Mucosa of descending colon (tissue), 3 donors: ENCODE measurements at regions not wholly inside any gene's neighbourhood (a gene's known extent, or its start where the extent isn't known, plus 50 kb on each side); places are given as distances from the start of the nearest gene placed in this dataset.

ENCODE experiments used
- ATAC-seq: fragments of 200-7000 bp; cut with Tn5 transposase; one replicate; pipeline ENCODE4 v1.9.1; 2020; ENCODE audit warnings: mild to moderate bottlenecking, moderate library complexity
- DNase-seq, 3 donors: peaks; one replicate each; pipeline ENCODE4 v3.0.0-alpha.2; 2020
- H3K36me3 ChIP-seq: fragments of 200-600 bp; one replicate; pipeline ENCODE4 v1.8.0; 2021; ENCODE audit warnings: low read depth, mild to moderate bottlenecking
- H3K4me1 ChIP-seq: fragments of 200-600 bp; one replicate; pipeline ENCODE4 v1.8.0; 2021; ENCODE audit warnings: low read depth, mild to moderate bottlenecking
- H3K4me3 ChIP-seq: fragments of 200-600 bp; one replicate; pipeline ENCODE4 v1.8.0; 2021; ENCODE audit warnings: mild to moderate bottlenecking
- H3K9me3 ChIP-seq: fragments of 200-600 bp; one replicate; pipeline ENCODE4 v1.8.0; 2021; ENCODE audit warnings: mild to moderate bottlenecking
- CTCF ChIP-seq: fragments of 200-600 bp; IDR thresholded peaks from one replicate; pipeline ENCODE4 v1.8.0; 2022; ENCODE audit warnings: antibody characterized with exemption, mild to moderate bottlenecking
- intact Hi-C, 2 donors: fragments of 100-400 bp; cut with DNase I in 1 of 2; cut with micrococcal nuclease in 1 of 2; formaldehyde crosslinking; loops; one replicate each; pipeline versions ENCODE4 v1.11.0 to v1.11.1; 2022; cut with DNase I, micrococcal nuclease
- donor health status: DM: no; HTN: no; CAD: no; lungs with moderate emphysema.
- donor health status: DM: no; HTN: no; CAD: no.
- donor health status: DM: no; HTN: yes; CAD: no.

- DNase-seq = no peak
- no peak for ATAC-seq
- H3K36me3 ChIP-seq = no peaks in the 10 kb centered on the region
- H3K4me1 ChIP-seq = no peaks in the 10 kb centered on the region
- no peaks in the 10 kb centered on the region for H3K9me3 ChIP-seq
- TF ChIP-seq CTCF = no peak
- intact Hi-C loops = no loop called here
- H3K4me3 ChIP-seq = no peak overlapping the region
These were observed 81.2 kb downstream of the TOMM20 start for GRCh38 chr1:235047331-235047871.

DNA sequence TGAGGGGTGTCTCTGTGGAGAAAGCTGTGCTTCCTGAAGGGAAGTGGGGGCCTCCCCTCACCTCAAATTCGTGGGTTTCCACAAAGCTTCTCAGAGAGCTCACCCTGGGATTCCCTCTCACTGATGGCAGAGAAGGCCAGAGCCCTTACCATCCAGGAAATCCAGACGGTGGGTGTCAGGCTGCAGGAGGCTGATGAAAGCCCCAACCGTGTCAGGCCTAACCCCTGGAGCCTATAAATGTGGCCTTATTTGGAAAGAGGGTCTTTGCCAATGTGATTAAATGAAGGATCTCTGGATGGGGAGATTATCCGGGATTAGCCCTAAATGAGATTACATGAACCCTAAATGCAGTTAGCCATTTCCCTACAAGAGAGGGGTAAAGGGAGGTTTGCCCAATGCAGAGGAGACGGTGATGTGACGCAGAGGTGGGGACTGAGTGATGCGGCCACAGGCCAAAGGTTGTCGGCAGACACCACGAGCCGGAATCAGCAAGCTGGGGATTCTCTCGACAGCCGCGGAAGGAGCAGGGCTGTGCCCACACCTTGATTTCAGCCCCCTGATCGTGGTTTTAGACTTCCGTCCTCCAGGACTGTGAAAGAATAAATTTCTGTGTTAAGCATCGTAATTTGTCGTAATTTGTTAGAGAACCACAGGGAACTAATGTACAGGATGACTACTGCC is 82.6 kb downstream of the TOMM20 start:
- Histone ChIP-seq H3K36me3 (no peaks in the 10 kb centered on the region), H3K9me3 (no peaks in the 10 kb centered on the region), H3K4me1 (no peaks in the 10 kb centered on the region), H3K4me3 (no peak overlapping the region)
- ATAC-seq = no peak
- intact Hi-C loops = no loop called here
- no peak for TF ChIP-seq CTCF
- no peak for DNase-seq

GRCh38 chr1:235045034-235045690 is 83.5 kb downstream of the TOMM20 start:
- ATAC-seq (no peak), DNase-seq (no peak)
- Histone ChIP-seq H3K9me3 (no peaks in the 10 kb centered on the region), H3K36me3 (no peaks in the 10 kb centered on the region), H3K4me1 (no peaks in the 10 kb centered on the region), H3K4me3 (no peak overlapping the region)
- TF ChIP-seq CTCF = no peak
- intact Hi-C loops = no loop called here

GRCh38 chr1:235043234-235043633 is 85.4 kb downstream of the TOMM20 start:
- no peak for TF ChIP-seq CTCF
- intact Hi-C loops = no loop called here
- no peak overlapping the region for H3K4me3 ChIP-seq
- no peaks in the 10 kb centered on the region for H3K9me3 ChIP-seq
- ATAC-seq (no peak), DNase-seq (no peak)
- no peaks in the 10 kb centered on the region for H3K36me3 ChIP-seq
- H3K4me1 ChIP-seq = no peaks in the 10 kb centered on the region

GRCh38 chr1:235038701-235039100 is 89.9 kb downstream of the TOMM20 start:
- TF ChIP-seq CTCF = no peak
- intact Hi-C loops = no loop called here
- Histone ChIP-seq H3K4me3 (no peak overlapping the region), H3K9me3 (no peaks in the 10 kb centered on the region), H3K36me3 (no peaks in the 10 kb centered on the region), H3K4me1 (no peaks in the 10 kb centered on the region)
- no peak for DNase-seq
- no peak for ATAC-seq
